K562 (cell line): ENCODE measurements at regions not wholly inside any gene's neighbourhood (a gene's known extent, or its start where the extent isn't known, plus 50 kb on each side); places are given as distances from the start of the nearest gene placed in this dataset.

Source experiments
- ATAC-seq: fragments of 200-7000 bp; cut with Tn5 transposase; 3 replicates; pipeline ENCODE4 v1.9.1; 2020; ENCODE audit warnings: moderate library complexity
- BruUV-seq: library from RNA; stranded (reverse); fragments of 400-500 nt; replicated peaks from 2 replicates; lab custom pipeline; 2021; lab: Mats Ljungman, UMichigan
- CTCF ChIA-PET: fragments of 300-600 bp; formaldehyde crosslinking; extraction: SDS; loops from one replicate; lab custom pipeline; 2021; ENCODE audit warnings: low intra/inter-chr PET ratio; lab: Yijun Ruan, JAX
- POLR2A ChIA-PET: fragments of 300-600, 350-650 bp; sonication (Branson Sonifier 250); formaldehyde crosslinking; extraction: SDS; loops from one replicate; lab custom pipeline; 2021; ENCODE audit warnings: antibody characterized with exemption, inconsistent platforms; lab: Yijun Ruan, JAX
- DNase-seq, 4 experiments: peaks; one replicate each; pipeline versions ENCODE4 v3.0.0 to v3.0.0-alpha.2; 2011 to 2018; ENCODE audit warnings: low spot score in 3 of 4, mixed read lengths in 3 of 4; ENCODE audit errors: extremely low read depth in 1 of 4
- FAIRE-seq: peaks from 2 replicates; lab custom pipeline; 2011; peaks lifted over from hg19 to GRCh38; lab: Jason Lieb, UNC
- H2AFZ ChIP-seq: 2 replicates; pipeline ENCODE4 v1.6.0; 2011; ENCODE audit warnings: low read depth, low read length, control low read depth, inconsistent platforms
- H3K27ac ChIP-seq: fragments of 200-600 bp; 3 replicates; pipeline ENCODE4 v1.8.0; 2011; ENCODE audit warnings: low read depth, mild to moderate bottlenecking, control low read depth, inconsistent platforms, low read length, moderate library complexity, mixed read lengths; ENCODE audit errors: extremely low read depth
- H3K27me3 ChIP-seq, 2 experiments: fragments of 300-600 bp in 1 of 2; 2 replicates in 1 of 2; 3 replicates in 1 of 2; pipeline versions ENCODE4 v1.6.0 to v1.8.0; 2011; ENCODE audit warnings: inconsistent platforms in 2 of 2, low read length in 2 of 2, mild to moderate bottlenecking in 1 of 2, mixed read lengths in 1 of 2, moderate library complexity in 1 of 2; ENCODE audit not compliant: control insufficient read depth in 2 of 2, insufficient read depth in 2 of 2
- H3K36me3 ChIP-seq: fragments of 300-600 bp; 3 replicates; pipeline ENCODE4 v1.8.0; 2011; ENCODE audit warnings: mild to moderate bottlenecking, low read length, inconsistent platforms; ENCODE audit not compliant: control insufficient read depth, insufficient read depth
- H3K4me1 ChIP-seq, 2 experiments: fragments of 200-600 bp in 1 of 2; replicated peaks in 1 of 2; 2 replicates in 1 of 2; 3 replicates in 1 of 2; pipeline versions ENCODE4 v1.5.1 to v1.8.0; 2011; ENCODE audit warnings: inconsistent platforms in 2 of 2, low read length in 2 of 2, mild to moderate bottlenecking in 1 of 2, mixed read lengths in 1 of 2, moderate library complexity in 1 of 2; ENCODE audit not compliant: control insufficient read depth in 2 of 2, insufficient read depth in 2 of 2
- H3K4me2 ChIP-seq: 2 replicates; pipeline ENCODE4 v1.6.1; 2011; ENCODE audit warnings: low read length, control low read depth, inconsistent platforms, mixed read lengths; ENCODE audit not compliant: insufficient read depth
- H3K4me3 ChIP-seq: fragments of 200-600 bp; sonication (generic), shearing (Covaris generic); 2 replicates; pipeline ENCODE4 v1.5.1; 2016; ENCODE audit warnings: control low read depth, inconsistent platforms
- H3K79me2 ChIP-seq: fragments of 200-600 bp; 3 replicates; pipeline ENCODE4 v1.8.0; 2011; ENCODE audit warnings: low read length, inconsistent platforms; ENCODE audit not compliant: control insufficient read depth, insufficient read depth
- H3K9ac ChIP-seq, 2 experiments: 2 replicates each; pipeline versions ENCODE4 v1.6.0 to v1.6.1; 2011; ENCODE audit warnings: low read depth in 2 of 2, low read length in 2 of 2, control low read depth in 1 of 2, inconsistent platforms in 1 of 2, mild to moderate bottlenecking in 1 of 2, mixed read lengths in 1 of 2; ENCODE audit not compliant: insufficient read depth in 1 of 2
- H3K9me1 ChIP-seq: one replicate; pipeline ENCODE4 v1.6.0; 2011; ENCODE audit warnings: inconsistent platforms, mild to moderate bottlenecking, low read length, moderate library complexity; ENCODE audit not compliant: control insufficient read depth, insufficient read depth
- H3K9me3 ChIP-seq: replicated peaks from 2 replicates; pipeline ENCODE4 v1.5.1; 2011; ENCODE audit warnings: low read depth, low read length, inconsistent platforms; ENCODE audit not compliant: control insufficient read depth, insufficient read depth
- H4K20me1 ChIP-seq: replicated peaks from 2 replicates; pipeline ENCODE4 v1.6.1; 2011; ENCODE audit warnings: low read length, inconsistent platforms, mixed read lengths; ENCODE audit not compliant: control insufficient read depth, insufficient read depth
- ADNP ChIP-seq: fragments of 200-800 bp; sonication (Bioruptor generic); IDR thresholded peaks from 2 replicates; pipeline ENCODE4 v1.6.1; 2016; ENCODE audit warnings: missing genetic modification characterization, missing compliant biosample characterization
- BHLHE40 ChIP-seq: IDR thresholded peaks from 2 replicates; pipeline ENCODE4 v1.6.1; 2011; ENCODE audit warnings: low read length, improper control_type of control experiment
- C11orf30 ChIP-seq: fragments of 450-650 bp; IDR thresholded peaks from 2 replicates; pipeline ENCODE4 v1.6.1; 2016; ENCODE audit warnings: low read depth, mild to moderate bottlenecking
- E2F3 ChIP-seq: fragments of 250-450 bp; sonication (Bioruptor Pico); IDR thresholded peaks from 2 replicates; pipeline ENCODE4 v1.4.0; 2020; ENCODE audit warnings: mild to moderate bottlenecking
- FOSL1 ChIP-seq: fragments of 200-800 bp; sonication (Bioruptor generic); conservative IDR thresholded peaks from 2 replicates; pipeline ENCODE4 v1.6.1; 2016; ENCODE audit warnings: missing genetic modification characterization, missing compliant biosample characterization
- HDAC2 ChIP-seq: fragments of 450-650 bp; IDR thresholded peaks from 2 replicates; pipeline ENCODE4 v1.6.1; 2016; ENCODE audit warnings: mild to moderate bottlenecking
- MAFK ChIP-seq: IDR thresholded peaks from 2 replicates; pipeline ENCODE4 v1.6.1; 2011; ENCODE audit warnings: low read length, improper control_type of control experiment
- MCM5 ChIP-seq: fragments of 450-650 bp; IDR thresholded peaks from 2 replicates; pipeline ENCODE4 v1.6.1; 2016; ENCODE audit warnings: low read depth
- MEF2A ChIP-seq: IDR thresholded peaks from 2 replicates; pipeline ENCODE4 v1.6.1; 2011; ENCODE audit warnings: low read depth, mild to moderate bottlenecking, low read length, moderate library complexity; ENCODE audit not compliant: control insufficient read depth
- MTA2 ChIP-seq: fragments of 450-650 bp; IDR thresholded peaks from 2 replicates; pipeline ENCODE4 v1.6.1; 2016; ENCODE audit warnings: low read depth
- OTX1 ChIP-seq: fragments of 450-650 bp; formaldehyde crosslinking; IDR thresholded peaks from 2 replicates; pipeline ENCODE4 v1.4.0; 2022; ENCODE audit warnings: mild to moderate bottlenecking
- PHB ChIP-seq: fragments of 250-450 bp; sonication (Bioruptor Pico); IDR thresholded peaks from 2 replicates; pipeline ENCODE4 v1.5.0; 2021
- THAP12 ChIP-seq: fragments of 250-450 bp; sonication (Bioruptor Pico); IDR thresholded peaks from 2 replicates; pipeline ENCODE4 v1.9.0; 2021; ENCODE audit warnings: mild to moderate bottlenecking, inconsistent platforms
- ZNF316 ChIP-seq: fragments of 450-650 bp; IDR thresholded peaks from 2 replicates; pipeline ENCODE4 v1.6.1; 2016
- ZNF408 ChIP-seq: fragments of 250-450 bp; sonication (Bioruptor Pico); IDR thresholded peaks from 2 replicates; pipeline ENCODE4 v1.4.0; 2020; ENCODE audit warnings: low read depth, mild to moderate bottlenecking, moderate library complexity
- ZNF583 ChIP-seq: fragments of 250-450 bp; sonication (Bioruptor Pico); IDR thresholded peaks from 2 replicates; pipeline ENCODE4 v1.4.0; 2020
- ZSCAN29 ChIP-seq: fragments of 450-650 bp; IDR thresholded peaks from 2 replicates; pipeline ENCODE4 v1.6.1; 2017
- WGBS: fragments of 100-300 bp; shearing (Covaris generic); methylation state at CpG from one replicate; pipeline ENCODE4 v1.1.6; 2016; ENCODE audit warnings: low coverage, mixed read lengths; ENCODE audit not compliant: insufficient coverage; ENCODE audit errors: missing lambda C conversion rate; 5-methylcytosine and 5-hydroxymethylcytosine counted together
- in situ Hi-C: fragments of 300-500 bp; cut with MboI; formaldehyde crosslinking; loops from 4 replicates; pipeline ENCODE4 v1.15.0; 2018; ENCODE audit warnings: inconsistent platforms, mixed read lengths
- intact Hi-C: fragments of 100-400 bp; cut with micrococcal nuclease; formaldehyde crosslinking; loops from 2 replicates; pipeline ENCODE4 v1.14.2; 2022

GRCh38 chrX:131607792-131608369, 64.0 kb downstream of the OR13H1 start (continued):
- TF ChIP-seq ZNF316 (peak; percentile 66), FOSL1 (tag) (no peak), C11orf30 (peak; percentile 33), MAFK (peak; percentile 37; the same call in 1 of the 2 replicates)

- Histone ChIP-seq H3K9ac (no peak overlapping the region), H4K20me1 (no peaks in the 10 kb centered on the region), H3K27ac (no peak overlapping the region), H3K9me1 (no peaks in the 10 kb centered on the region), H3K36me3 (no peaks in the 10 kb centered on the region), H3K4me3 (no peak overlapping the region), H3K79me2 (no peaks in the 10 kb centered on the region), H2AFZ (no peak overlapping the region), H3K27me3 (no peaks in the 10 kb centered on the region; a peak in 1 of 5 replicates), H3K9me3 (no peaks in the 10 kb centered on the region), H3K4me2 (no peak overlapping the region), H3K4me1 (no peaks in the 10 kb centered on the region)
- WGBS, result 0% methylated on average over 5 of the region's 5 CpGs
- intact Hi-C loops (no loop called here), in situ Hi-C loops (no loop called here)
- BruUV-seq, result no TSS peak
- 0 out of 3 replicates have a peak, but pooled peaks have one; percentile 32 for ATAC-seq
- peak in 1 of 4 experiments; percentile 4 for DNase-seq
- FAIRE-seq, result no peak
- ChIA-PET CTCF (no interaction called here), POLR2A (no interaction called here)
- TF ChIP-seq E2F3 (CRISPR knock-in tag) (no peak), ZNF408 (CRISPR knock-in tag) (no peak), MEF2A (no peak), ZNF583 (CRISPR knock-in tag) (no peak), ADNP (tag) (no peak), ZSCAN29 (no peak), MCM5 (no peak), PHB (CRISPR knock-in tag) (no peak), THAP12 (CRISPR knock-in tag) (no peak), HDAC2 (no peak), BHLHE40 (peak; percentile 62), MTA2 (no peak), OTX1 (CRISPR knock-in tag) (no peak)
Measured at GRCh38 chrX:131609480-131609879, 65.6 kb downstream of the OR13H1 start.
